ENCODE measurements at regions not wholly inside any gene's neighbourhood (a gene's known extent, or its start where the extent isn't known, plus 50 kb on each side); places are given as distances from the start of the nearest gene placed in this dataset.

GRCh38 chr20:19958928-19959327 lies 58.2 kb upstream of the NAA20 start:
- no peak for DNase-seq

GRCh38 chr20:19960745-19961144 lies 56.4 kb upstream of the NAA20 start:
- no peak for DNase-seq

GRCh38 chr20:19961293-19961692 lies 55.9 kb upstream of the NAA20 start:
- no peak for DNase-seq

GRCh38 chr20:19962958-19963357 lies 54.2 kb upstream of the NAA20 start:
- DNase-seq, result no peak

GRCh38 chr20:19964289-19965265 lies 52.6 kb upstream of the NAA20 start:
- no peak for DNase-seq

GRCh38 chr20:19966840-19967239 lies 50.3 kb upstream of the NAA20 start:
- no peak for DNase-seq

Data from NCI-H510A (cell line).